PFSK-1 (cell line): ENCODE measurements at regions not wholly inside any gene's neighbourhood (a gene's known extent, or its start where the extent isn't known, plus 50 kb on each side); places are given as distances from the start of the nearest gene placed in this dataset.

Experiments
- POLR2AphosphoS5 ChIP-seq: IDR thresholded peaks from 2 replicates; pipeline ENCODE4 v1.6.1; 2012; ENCODE audit warnings: low read depth, mild to moderate bottlenecking, control low read depth, low read length, moderate library complexity
- REST ChIP-seq, 2 experiments: IDR thresholded peaks; 2 replicates each; pipeline versions ENCODE4 v1.6.1 to v1.8.0; 2011 to 2012; ENCODE audit warnings: low read depth in 2 of 2, low read length in 2 of 2, control low read depth in 1 of 2, inconsistent platforms in 1 of 2, mild to moderate bottlenecking in 1 of 2, moderate library complexity in 1 of 2; ENCODE audit not compliant: insufficient read depth in 1 of 2
- TAF1 ChIP-seq: IDR thresholded peaks from 2 replicates; pipeline ENCODE4 v1.6.1; 2012; ENCODE audit warnings: low read length, control low read depth, borderline replicate concordance; ENCODE audit not compliant: insufficient read depth

- TF ChIP-seq POLR2AphosphoS5 (no peak), REST (IDR thresholded peaks at IDR 0.05; ENCODE audit: insufficient read depth in 1 of 2, low read depth in 2 of 2, low read length in 2 of 2) (no peak), TAF1 (no peak)
Observed at GRCh38 chr9:75607521-75607920, 283.0 kb upstream of the PCSK5 start.
